ENCODE measurements at regions not wholly inside any gene's neighbourhood (a gene's known extent, or its start where the extent isn't known, plus 50 kb on each side); places are given as distances from the start of the nearest gene placed in this dataset.

- H3K4me1 ChIP-seq (ENCODE audit: control insufficient read depth in 5 of 5, insufficient read depth in 5 of 5, low read length in 5 of 5) = peaks cover 0 to 11% (median 7%) of the 10 kb centered on the region in 5 donors
- no peak overlapping the region for H3K27ac ChIP-seq (ENCODE audit: low read depth, low read length)
- H3K9me3 ChIP-seq (ENCODE audit: control insufficient read depth in 5 of 5, low read length in 5 of 5) = no peaks in the 10 kb centered on the region
- no peak overlapping the region for H3K9ac ChIP-seq (ENCODE audit: low read length in 5 of 5)
- no peak overlapping the region for H3K4me3 ChIP-seq (ENCODE audit: low read depth in 1 of 5, low read length in 5 of 5)
- peaks cover 23 to 43% (median 41%) of the 10 kb centered on the region in 5 donors for H3K27me3 ChIP-seq (ENCODE audit: control insufficient read depth in 5 of 5, insufficient read depth in 4 of 5, low read length in 5 of 5)
- H3K36me3 ChIP-seq (ENCODE audit: control insufficient read depth in 5 of 5, insufficient read depth in 5 of 5, low read length in 5 of 5) = no peaks in the 10 kb centered on the region
Observed at GRCh38 chr15:77821188-77821958, 188.7 kb upstream of the LINGO1 start.

GRCh38 chr15:77819851-77820728, 187.4 kb upstream of the LINGO1 start:
- peaks cover 0 to 11% (median 7%) of the 10 kb centered on the region in 5 donors for H3K4me1 ChIP-seq (ENCODE audit: control insufficient read depth in 5 of 5, insufficient read depth in 5 of 5, low read length in 5 of 5)
- H3K9ac ChIP-seq (ENCODE audit: low read length in 5 of 5) = no peak overlapping the region
- peak overlapping the region in 2 of 5 donors; percentile 10 to 54 for H3K4me3 ChIP-seq (ENCODE audit: low read depth in 1 of 5, low read length in 5 of 5)
- H3K9me3 ChIP-seq (ENCODE audit: control insufficient read depth in 5 of 5, low read length in 5 of 5) = no peaks in the 10 kb centered on the region
- H3K36me3 ChIP-seq (ENCODE audit: control insufficient read depth in 5 of 5, insufficient read depth in 5 of 5, low read length in 5 of 5) = no peaks in the 10 kb centered on the region
- H3K27me3 ChIP-seq (ENCODE audit: control insufficient read depth in 5 of 5, insufficient read depth in 4 of 5, low read length in 5 of 5) = peaks cover 29 to 50% (median 42%) of the 10 kb centered on the region in 5 donors
- H3K27ac ChIP-seq (ENCODE audit: low read depth, low read length) = no peak overlapping the region

- no peaks in the 10 kb centered on the region for H3K9me3 ChIP-seq (ENCODE audit: control insufficient read depth in 5 of 5, low read length in 5 of 5)
- H3K27me3 ChIP-seq (ENCODE audit: control insufficient read depth in 5 of 5, insufficient read depth in 4 of 5, low read length in 5 of 5) = peaks cover 29 to 50% (median 42%) of the 10 kb centered on the region in 5 donors
- peaks cover 0 to 11% (median 7%) of the 10 kb centered on the region in 5 donors for H3K4me1 ChIP-seq (ENCODE audit: control insufficient read depth in 5 of 5, insufficient read depth in 5 of 5, low read length in 5 of 5)
- H3K36me3 ChIP-seq (ENCODE audit: control insufficient read depth in 5 of 5, insufficient read depth in 5 of 5, low read length in 5 of 5) = no peaks in the 10 kb centered on the region
- H3K9ac ChIP-seq (ENCODE audit: low read length in 5 of 5) = no peak overlapping the region
- H3K27ac ChIP-seq (ENCODE audit: low read depth, low read length) = no peak overlapping the region
- peak overlapping the region in 4 of 5 donors; percentile 11 to 54 (median 42) for H3K4me3 ChIP-seq (ENCODE audit: low read depth in 1 of 5, low read length in 5 of 5)
Observed at GRCh38 chr15:77819048-77819850, 186.5 kb upstream of the LINGO1 start.

GRCh38 chr15:77818484-77819047, 185.9 kb upstream of the LINGO1 start:
- H3K27me3 ChIP-seq (ENCODE audit: control insufficient read depth in 5 of 5, insufficient read depth in 4 of 5, low read length in 5 of 5) = peaks cover 29 to 50% (median 42%) of the 10 kb centered on the region in 5 donors
- H3K36me3 ChIP-seq (ENCODE audit: control insufficient read depth in 5 of 5, insufficient read depth in 5 of 5, low read length in 5 of 5) = no peaks in the 10 kb centered on the region
- no peak overlapping the region for H3K4me3 ChIP-seq (ENCODE audit: low read depth in 1 of 5, low read length in 5 of 5)
- H3K27ac ChIP-seq (ENCODE audit: low read depth, low read length) = no peak overlapping the region
- H3K4me1 ChIP-seq (ENCODE audit: control insufficient read depth in 5 of 5, insufficient read depth in 5 of 5, low read length in 5 of 5) = peaks cover 0 to 11% (median 7%) of the 10 kb centered on the region in 5 donors
- H3K9ac ChIP-seq (ENCODE audit: low read length in 5 of 5) = no peak overlapping the region
- H3K9me3 ChIP-seq (ENCODE audit: control insufficient read depth in 5 of 5, low read length in 5 of 5) = no peaks in the 10 kb centered on the region

- H3K4me1 ChIP-seq (ENCODE audit: control insufficient read depth in 5 of 5, insufficient read depth in 5 of 5, low read length in 5 of 5) = peaks cover 0 to 11% (median 7%) of the 10 kb centered on the region in 5 donors
- H3K36me3 ChIP-seq (ENCODE audit: control insufficient read depth in 5 of 5, insufficient read depth in 5 of 5, low read length in 5 of 5) = no peaks in the 10 kb centered on the region
- peaks cover 32 to 50% (median 42%) of the 10 kb centered on the region in 5 donors for H3K27me3 ChIP-seq (ENCODE audit: control insufficient read depth in 5 of 5, insufficient read depth in 4 of 5, low read length in 5 of 5)
- H3K27ac ChIP-seq (ENCODE audit: low read depth, low read length) = no peak overlapping the region
- H3K9ac ChIP-seq (ENCODE audit: low read length in 5 of 5) = no peak overlapping the region
- H3K9me3 ChIP-seq (ENCODE audit: control insufficient read depth in 5 of 5, low read length in 5 of 5) = no peaks in the 10 kb centered on the region
- H3K4me3 ChIP-seq (ENCODE audit: low read depth in 1 of 5, low read length in 5 of 5) = no peak overlapping the region
Observed at GRCh38 chr15:77817434-77817833, 184.7 kb upstream of the LINGO1 start.

GRCh38 chr15:77816983-77817382, 184.3 kb upstream of the LINGO1 start:
- H3K4me3 ChIP-seq (ENCODE audit: low read depth in 1 of 5, low read length in 5 of 5) = no peak overlapping the region
- peaks cover 0 to 11% (median 7%) of the 10 kb centered on the region in 5 donors for H3K4me1 ChIP-seq (ENCODE audit: control insufficient read depth in 5 of 5, insufficient read depth in 5 of 5, low read length in 5 of 5)
- no peak overlapping the region for H3K27ac ChIP-seq (ENCODE audit: low read depth, low read length)
- no peak overlapping the region for H3K9ac ChIP-seq (ENCODE audit: low read length in 5 of 5)
- no peaks in the 10 kb centered on the region for H3K9me3 ChIP-seq (ENCODE audit: control insufficient read depth in 5 of 5, low read length in 5 of 5)
- H3K36me3 ChIP-seq (ENCODE audit: control insufficient read depth in 5 of 5, insufficient read depth in 5 of 5, low read length in 5 of 5) = no peaks in the 10 kb centered on the region
- H3K27me3 ChIP-seq (ENCODE audit: control insufficient read depth in 5 of 5, insufficient read depth in 4 of 5, low read length in 5 of 5) = peaks cover 32 to 50% (median 38%) of the 10 kb centered on the region in 5 donors

GRCh38 chr15:77815015-77815414, 182.3 kb upstream of the LINGO1 start:
- H3K4me1 ChIP-seq (ENCODE audit: control insufficient read depth in 5 of 5, insufficient read depth in 5 of 5, low read length in 5 of 5) = peaks cover 0 to 8% (median 4%) of the 10 kb centered on the region in 5 donors
- no peak overlapping the region for H3K4me3 ChIP-seq (ENCODE audit: low read depth in 1 of 5, low read length in 5 of 5)
- H3K27ac ChIP-seq (ENCODE audit: low read depth, low read length) = no peak overlapping the region
- H3K27me3 ChIP-seq (ENCODE audit: control insufficient read depth in 5 of 5, insufficient read depth in 4 of 5, low read length in 5 of 5) = peaks cover 17 to 34% (median 23%) of the 10 kb centered on the region in 5 donors
- H3K9ac ChIP-seq (ENCODE audit: low read length in 5 of 5) = no peak overlapping the region
- H3K36me3 ChIP-seq (ENCODE audit: control insufficient read depth in 5 of 5, insufficient read depth in 5 of 5, low read length in 5 of 5) = no peaks in the 10 kb centered on the region
- no peaks in the 10 kb centered on the region for H3K9me3 ChIP-seq (ENCODE audit: control insufficient read depth in 5 of 5, low read length in 5 of 5)

- Histone ChIP-seq H3K9ac (ENCODE audit: low read length in 5 of 5) (no peak overlapping the region), H3K36me3 (ENCODE audit: control insufficient read depth in 5 of 5, insufficient read depth in 5 of 5, low read length in 5 of 5) (no peaks in the 10 kb centered on the region), H3K27me3 (ENCODE audit: control insufficient read depth in 5 of 5, insufficient read depth in 4 of 5, low read length in 5 of 5) (peaks cover 11 to 30% (median 14%) of the 10 kb centered on the region in 5 donors), H3K9me3 (ENCODE audit: control insufficient read depth in 5 of 5, low read length in 5 of 5) (no peaks in the 10 kb centered on the region), H3K27ac (ENCODE audit: low read depth, low read length) (no peak overlapping the region), H3K4me3 (ENCODE audit: low read depth in 1 of 5, low read length in 5 of 5) (no peak overlapping the region), H3K4me1 (ENCODE audit: control insufficient read depth in 5 of 5, insufficient read depth in 5 of 5, low read length in 5 of 5) (peaks cover 0 to 3% (median 0%) of the 10 kb centered on the region in 5 donors)
Observed at GRCh38 chr15:77812664-77813063, 180.0 kb upstream of the LINGO1 start.

GRCh38 chr15:77811270-77811669, 178.6 kb upstream of the LINGO1 start:
- H3K9me3 ChIP-seq (ENCODE audit: control insufficient read depth in 5 of 5, low read length in 5 of 5) = no peaks in the 10 kb centered on the region
- H3K4me3 ChIP-seq (ENCODE audit: low read depth in 1 of 5, low read length in 5 of 5) = no peak overlapping the region
- H3K27me3 ChIP-seq (ENCODE audit: control insufficient read depth in 5 of 5, insufficient read depth in 4 of 5, low read length in 5 of 5) = peaks cover 4 to 21% (median 11%) of the 10 kb centered on the region in 5 donors
- no peaks in the 10 kb centered on the region for H3K36me3 ChIP-seq (ENCODE audit: control insufficient read depth in 5 of 5, insufficient read depth in 5 of 5, low read length in 5 of 5)
- H3K27ac ChIP-seq (ENCODE audit: low read depth, low read length) = no peak overlapping the region
- H3K4me1 ChIP-seq (ENCODE audit: control insufficient read depth in 5 of 5, insufficient read depth in 5 of 5, low read length in 5 of 5) = peaks cover 0 to 3% (median 0%) of the 10 kb centered on the region in 5 donors
- no peak overlapping the region for H3K9ac ChIP-seq (ENCODE audit: low read length in 5 of 5)
